GM19035 (cell line): ENCODE measurements at regions not wholly inside any gene's neighbourhood (a gene's known extent, or its start where the extent isn't known, plus 50 kb on each side); places are given as distances from the start of the nearest gene placed in this dataset.

ENCODE experiments used
- ATAC-seq: cut with Tn5 transposase; IDR thresholded peaks from one replicate; pipeline ENCODE4 v1.9.1; 2021; ENCODE audit not compliant: unreplicated experiment

GRCh38 chr1:217091561-217091960, 368.3 kb upstream of the ESRRG start:
- no peak for ATAC-seq

GRCh38 chr1:217090060-217090911, 367.1 kb upstream of the ESRRG start:
- ATAC-seq = no peak

- ATAC-seq = no peak
These were observed 366.3 kb upstream of the ESRRG start for GRCh38 chr1:217089361-217090014.

GRCh38 chr1:217088521-217089284, 365.5 kb upstream of the ESRRG start:
- ATAC-seq = no peak

- ATAC-seq = no peak
These were observed 364.8 kb upstream of the ESRRG start for GRCh38 chr1:217088011-217088410.

- no peak for ATAC-seq
These were observed 356.4 kb upstream of the ESRRG start for GRCh38 chr1:217079584-217079983.

- no peak for ATAC-seq
These were observed 355.7 kb upstream of the ESRRG start for GRCh38 chr1:217078959-217079358.

- no peak for ATAC-seq
These were observed 355.0 kb upstream of the ESRRG start for GRCh38 chr1:217078078-217078690.

GRCh38 chr1:217077426-217077825, 354.2 kb upstream of the ESRRG start:
- no peak for ATAC-seq

GRCh38 chr1:217076902-217077301, 353.7 kb upstream of the ESRRG start:
- no peak for ATAC-seq

- ATAC-seq = no peak
These were observed 349.7 kb upstream of the ESRRG start for GRCh38 chr1:217072926-217073325.

- no peak for ATAC-seq
These were observed 344.4 kb upstream of the ESRRG start for GRCh38 chr1:217067642-217068041.

- no peak for ATAC-seq
These were observed 343.6 kb upstream of the ESRRG start for GRCh38 chr1:217066794-217067193.

GRCh38 chr1:217063172-217063908, 340.1 kb upstream of the ESRRG start:
- no peak for ATAC-seq

GRCh38 chr1:217062586-217062985, 339.4 kb upstream of the ESRRG start:
- no peak for ATAC-seq

GRCh38 chr1:217059401-217059800, 336.2 kb upstream of the ESRRG start:
- no peak for ATAC-seq

GRCh38 chr1:217053676-217054075, 330.4 kb upstream of the ESRRG start:
- ATAC-seq = no peak

- no peak for ATAC-seq
These were observed 329.4 kb upstream of the ESRRG start for GRCh38 chr1:217052626-217053025.

- no peak for ATAC-seq
These were observed 329.0 kb upstream of the ESRRG start for GRCh38 chr1:217052196-217052595.

GRCh38 chr1:217049721-217050120, 326.5 kb upstream of the ESRRG start:
- no peak for ATAC-seq

GRCh38 chr1:217049081-217049480, 325.9 kb upstream of the ESRRG start:
- ATAC-seq = no peak
